ENCODE measurements at regions not wholly inside any gene's neighbourhood (a gene's known extent, or its start where the extent isn't known, plus 50 kb on each side); places are given as distances from the start of the nearest gene placed in this dataset.

DNA sequence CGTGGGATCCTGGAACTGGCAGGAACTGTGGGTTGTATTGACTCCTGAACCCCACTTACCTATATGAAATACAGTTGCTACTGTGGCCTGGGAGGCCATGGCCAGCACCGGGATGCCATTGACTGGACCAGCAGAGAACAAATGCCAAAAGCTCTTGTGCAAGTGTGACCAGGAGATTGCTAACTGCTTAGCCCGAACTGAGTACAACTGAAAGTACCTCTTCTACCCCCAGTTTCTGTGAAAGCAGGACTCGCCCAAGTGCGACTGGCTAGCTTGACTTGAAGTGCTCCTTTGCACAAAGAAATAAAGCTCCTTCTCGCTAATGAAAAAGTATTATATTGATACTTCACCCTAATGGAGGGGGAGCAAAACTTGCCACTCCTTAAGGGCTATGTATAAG, 101.3 kb upstream of the ATP11B start:
- no peak overlapping the region for H2BK20ac ChIP-seq (ENCODE audit: low read depth, low read length)
- H3K23ac ChIP-seq (ENCODE audit: low read depth, low read length) = no peak overlapping the region
- no peak overlapping the region for H3K4me2 ChIP-seq (ENCODE audit: low read depth, low read length)
- no peak overlapping the region for H3K56ac ChIP-seq (ENCODE audit: extremely low read depth, insufficient read depth, low read length)
- H2BK15ac ChIP-seq (ENCODE audit: low read depth, low read length) = no peak overlapping the region
- in situ Hi-C loops (cut with MboI; ENCODE audit: low sequenced_read_pairs) = no loop called here
- no peak overlapping the region for H3K27ac ChIP-seq (ENCODE audit: insufficient read depth, low read length)
- POLR2A ChIA-PET (ENCODE audit: unreplicated experiment) = no interaction called here
- H3K9ac ChIP-seq (ENCODE audit: low read depth, low read length) = no peak overlapping the region
- no peak for DNase-seq
- no peak overlapping the region for H3K14ac ChIP-seq (replicated peaks; ENCODE audit: low read depth, low read length)
- H4K8ac ChIP-seq (ENCODE audit: low read depth in 2 of 2, low read length in 2 of 2) = no peak overlapping the region
- H4K20me1 ChIP-seq (ENCODE audit: insufficient read depth, low read length) = no peaks in the 10 kb centered on the region
- BruUV-seq (replicated peaks) = no TSS peak
- no peak overlapping the region for H4K5ac ChIP-seq (ENCODE audit: low read depth, low read length)
- CTCF ChIA-PET = interaction anchor here (0.6 kb wide), 1 partner anchor 22 kb away, joined by 5 read pairs; no protein-coding TSS in a partner anchor
- no peak overlapping the region for H2AFZ ChIP-seq (replicated peaks; ENCODE audit: low read length, poor library complexity)
- no peaks in the 10 kb centered on the region for H3K79me1 ChIP-seq (ENCODE audit: low read depth in 1 of 2, low read length in 2 of 2)
- H3K4me3 ChIP-seq (ENCODE audit: insufficient read depth, low read depth, low read length) = no peak overlapping the region
- no peak overlapping the region for H2BK5ac ChIP-seq (ENCODE audit: low read depth, low read length, poor library complexity, severe bottlenecking)
- no peak overlapping the region for H2AK9ac ChIP-seq (replicated peaks; ENCODE audit: low read depth, low read length, poor library complexity)
- no peak overlapping the region for H2BK120ac ChIP-seq (ENCODE audit: low read depth, low read length)
- H3K9me1 ChIP-seq (ENCODE audit: insufficient read depth, low read length) = no peaks in the 10 kb centered on the region
- H2AK5ac ChIP-seq (ENCODE audit: low read depth, low read length) = no peak overlapping the region
- H3K27me3 ChIP-seq (ENCODE audit: control insufficient read depth, insufficient read depth, low read length) = peaks cover 3% of the 10 kb centered on the region
- no peaks in the 10 kb centered on the region for H3K4me1 ChIP-seq (ENCODE audit: control insufficient read depth, insufficient read depth, low read length)
- no peaks in the 10 kb centered on the region for H3K9me3 ChIP-seq (ENCODE audit: control insufficient read depth, insufficient read depth, low read length)
- TF ChIP-seq CTCF (conservative IDR thresholded peaks at IDR 0.05; ENCODE audit: low read depth, low read length) (no peak), SMC3 (IDR thresholded peaks at IDR 0.05; ENCODE audit: low read depth, low read length) (no peak), FOS (IDR thresholded peaks at IDR 0.05; ENCODE audit: low read depth, low read length) (no peak), POLR2A (IDR thresholded peaks at IDR 0.05; ENCODE audit: low read depth, low read length) (no peak), CEBPB (IDR thresholded peaks at IDR 0.05; ENCODE audit: low read depth, low read length) (no peak), RFX5 (IDR thresholded peaks at IDR 0.05; ENCODE audit: low read depth, low read length) (no peak), MXI1 (IDR thresholded peaks at IDR 0.05; ENCODE audit: borderline replicate concordance, low read depth, low read length) (no peak)
- TF ChIP-seq, protein P1, sequence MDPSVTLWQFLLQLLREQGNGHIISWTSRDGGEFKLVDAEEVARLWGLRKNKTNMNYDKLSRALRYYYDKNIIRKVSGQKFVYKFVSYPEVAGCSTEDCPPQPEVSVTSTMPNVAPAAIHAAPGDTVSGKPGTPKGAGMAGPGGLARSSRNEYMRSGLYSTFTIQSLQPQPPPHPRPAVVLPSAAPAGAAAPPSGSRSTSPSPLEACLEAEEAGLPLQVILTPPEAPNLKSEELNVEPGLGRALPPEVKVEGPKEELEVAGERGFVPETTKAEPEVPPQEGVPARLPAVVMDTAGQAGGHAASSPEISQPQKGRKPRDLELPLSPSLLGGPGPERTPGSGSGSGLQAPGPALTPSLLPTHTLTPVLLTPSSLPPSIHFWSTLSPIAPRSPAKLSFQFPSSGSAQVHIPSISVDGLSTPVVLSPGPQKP (IDR thresholded peaks at IDR 0.05; ENCODE audit: borderline replicate concordance, low read depth, low read length) = no peak
- no peak overlapping the region for H4K91ac ChIP-seq (ENCODE audit: insufficient read depth, low read depth, low read length)
- H3K18ac ChIP-seq (ENCODE audit: low read depth, low read length) = no peak overlapping the region
- no CpG with 5 or more reads among the region's 6 CpGs for WGBS, 2 experiments (ENCODE audit: extremely low coverage in 2 of 2, insufficient read length in 1 of 2)
- no peak overlapping the region for H3K4ac ChIP-seq (ENCODE audit: low read depth, low read length)
- intact Hi-C loops (cut with micrococcal nuclease) = no loop called here
- H3K36me3 ChIP-seq (ENCODE audit: control insufficient read depth, insufficient read depth, low read length) = no peaks in the 10 kb centered on the region
- no peak for ATAC-seq (ENCODE audit: low read depth)
- dilution Hi-C loops (cut with HindIII; ENCODE audit: low sequenced_read_pairs, unreplicated experiment) = no loop called here
